ENCODE measurements at regions not wholly inside any gene's neighbourhood (a gene's known extent, or its start where the extent isn't known, plus 50 kb on each side); places are given as distances from the start of the nearest gene placed in this dataset.

DNA sequence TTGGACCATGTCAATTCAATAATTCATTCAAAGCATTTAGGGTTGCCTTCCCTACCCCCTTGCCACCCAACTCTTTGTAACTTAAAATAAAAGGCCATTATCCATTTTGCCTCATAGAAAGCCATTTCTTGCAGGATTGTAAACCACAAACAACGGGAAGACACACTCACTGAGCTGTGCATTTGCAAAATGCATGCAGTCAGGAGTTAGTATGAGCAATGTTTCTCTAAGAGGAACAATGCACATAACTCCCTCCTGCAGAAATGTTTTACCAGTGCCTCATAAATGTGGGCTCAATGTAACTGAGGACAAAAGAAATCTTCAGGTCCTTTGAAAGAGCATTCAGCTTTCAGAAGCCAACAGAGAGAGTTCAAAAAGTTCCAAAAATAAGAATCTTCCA is 98.5 kb upstream of the ABCA1 start:
- TF ChIP-seq POLR2A (IDR thresholded peaks at IDR 0.05) (no peak), POLR2AphosphoS5 (IDR thresholded peaks at IDR 0.05) (no peak), EP300 (IDR thresholded peaks at IDR 0.05) (no peak)
- TF ChIP-seq, protein P1, sequence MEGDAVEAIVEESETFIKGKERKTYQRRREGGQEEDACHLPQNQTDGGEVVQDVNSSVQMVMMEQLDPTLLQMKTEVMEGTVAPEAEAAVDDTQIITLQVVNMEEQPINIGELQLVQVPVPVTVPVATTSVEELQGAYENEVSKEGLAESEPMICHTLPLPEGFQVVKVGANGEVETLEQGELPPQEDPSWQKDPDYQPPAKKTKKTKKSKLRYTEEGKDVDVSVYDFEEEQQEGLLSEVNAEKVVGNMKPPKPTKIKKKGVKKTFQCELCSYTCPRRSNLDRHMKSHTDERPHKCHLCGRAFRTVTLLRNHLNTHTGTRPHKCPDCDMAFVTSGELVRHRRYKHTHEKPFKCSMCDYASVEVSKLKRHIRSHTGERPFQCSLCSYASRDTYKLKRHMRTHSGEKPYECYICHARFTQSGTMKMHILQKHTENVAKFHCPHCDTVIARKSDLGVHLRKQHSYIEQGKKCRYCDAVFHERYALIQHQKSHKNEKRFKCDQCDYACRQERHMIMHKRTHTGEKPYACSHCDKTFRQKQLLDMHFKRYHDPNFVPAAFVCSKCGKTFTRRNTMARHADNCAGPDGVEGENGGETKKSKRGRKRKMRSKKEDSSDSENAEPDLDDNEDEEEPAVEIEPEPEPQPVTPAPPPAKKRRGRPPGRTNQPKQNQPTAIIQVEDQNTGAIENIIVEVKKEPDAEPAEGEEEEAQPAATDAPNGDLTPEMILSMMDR (IDR thresholded peaks at IDR 0.05): no peak

Data from suprapubic skin (tissue), 4 donors.